ENCODE measurements at regions not wholly inside any gene's neighbourhood (a gene's known extent, or its start where the extent isn't known, plus 50 kb on each side); places are given as distances from the start of the nearest gene placed in this dataset.

DNA sequence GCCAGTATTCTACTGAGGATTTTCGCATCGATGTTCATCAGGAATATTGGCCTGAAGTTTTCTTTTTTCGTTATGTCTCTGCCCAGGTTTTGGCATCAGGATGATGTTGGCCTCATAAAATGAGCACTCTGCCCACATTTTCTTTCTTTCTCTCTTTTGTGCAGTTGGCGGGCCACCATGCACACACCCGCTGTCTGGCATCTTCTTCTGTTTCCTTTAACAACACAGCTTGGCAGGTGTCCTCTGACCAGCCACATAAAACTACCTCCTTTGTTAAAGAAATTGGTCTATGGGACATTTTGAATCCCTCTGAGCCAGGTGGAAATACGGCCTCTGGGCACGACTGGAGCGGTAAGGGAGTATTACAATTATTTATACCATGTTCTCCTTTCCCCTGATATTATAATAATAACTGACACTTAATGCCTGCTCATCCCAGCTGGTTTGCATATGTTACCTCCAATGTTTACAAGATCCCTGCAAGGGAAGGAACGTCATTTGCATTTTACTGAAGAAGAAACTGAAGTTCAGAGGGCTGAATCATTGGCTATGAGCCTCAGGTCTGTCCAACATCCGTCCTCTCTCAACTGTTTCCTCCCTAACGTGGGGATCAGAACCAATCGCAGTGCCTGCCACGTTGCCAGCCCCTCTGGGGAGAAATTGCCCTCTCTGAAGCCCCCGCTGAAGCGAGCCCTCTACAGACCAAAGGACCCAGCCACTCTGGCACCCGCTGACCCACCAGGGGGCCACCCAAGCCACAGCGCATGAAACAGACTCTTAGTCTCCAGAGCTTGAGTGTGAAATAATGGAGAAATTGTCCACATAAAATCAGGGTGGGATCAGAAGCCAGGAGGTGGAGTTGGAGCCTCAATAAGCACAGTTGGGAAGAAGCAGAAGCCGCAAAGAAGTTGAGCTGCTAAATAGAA, 125.0 kb upstream of the FOXK1 start:
- TF ChIP-seq TCF4 (CRISPR knock-in tag; IDR thresholded peaks at IDR 0.05; ENCODE audit: borderline replicate concordance) (no peak), ZFP3 (CRISPR knock-in tag; IDR thresholded peaks at IDR 0.05) (no peak), OSR1 (CRISPR knock-in tag; IDR thresholded peaks at IDR 0.05) (no peak), ZC3H10 (CRISPR knock-in tag; IDR thresholded peaks at IDR 0.05) (no peak), ISL1 (CRISPR knock-in tag; IDR thresholded peaks at IDR 0.05) (no peak), ZNF565 (CRISPR knock-in tag; conservative IDR thresholded peaks at IDR 0.05; ENCODE audit: low read depth) (no peak), ESRRG (CRISPR knock-in tag; IDR thresholded peaks at IDR 0.05) (no peak)
- TF ChIP-seq, protein P1, sequence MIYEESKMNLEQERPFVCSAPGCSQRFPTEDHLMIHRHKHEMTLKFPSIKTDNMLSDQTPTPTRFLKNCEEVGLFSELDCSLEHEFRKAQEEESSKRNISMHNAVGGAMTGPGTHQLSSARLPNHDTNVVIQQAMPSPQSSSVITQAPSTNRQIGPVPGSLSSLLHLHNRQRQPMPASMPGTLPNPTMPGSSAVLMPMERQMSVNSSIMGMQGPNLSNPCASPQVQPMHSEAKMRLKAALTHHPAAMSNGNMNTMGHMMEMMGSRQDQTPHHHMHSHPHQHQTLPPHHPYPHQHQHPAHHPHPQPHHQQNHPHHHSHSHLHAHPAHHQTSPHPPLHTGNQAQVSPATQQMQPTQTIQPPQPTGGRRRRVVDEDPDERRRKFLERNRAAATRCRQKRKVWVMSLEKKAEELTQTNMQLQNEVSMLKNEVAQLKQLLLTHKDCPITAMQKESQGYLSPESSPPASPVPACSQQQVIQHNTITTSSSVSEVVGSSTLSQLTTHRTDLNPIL (CRISPR knock-in tag; IDR thresholded peaks at IDR 0.05; ENCODE audit: low read depth) = no peak
- TF ChIP-seq, protein P2, sequence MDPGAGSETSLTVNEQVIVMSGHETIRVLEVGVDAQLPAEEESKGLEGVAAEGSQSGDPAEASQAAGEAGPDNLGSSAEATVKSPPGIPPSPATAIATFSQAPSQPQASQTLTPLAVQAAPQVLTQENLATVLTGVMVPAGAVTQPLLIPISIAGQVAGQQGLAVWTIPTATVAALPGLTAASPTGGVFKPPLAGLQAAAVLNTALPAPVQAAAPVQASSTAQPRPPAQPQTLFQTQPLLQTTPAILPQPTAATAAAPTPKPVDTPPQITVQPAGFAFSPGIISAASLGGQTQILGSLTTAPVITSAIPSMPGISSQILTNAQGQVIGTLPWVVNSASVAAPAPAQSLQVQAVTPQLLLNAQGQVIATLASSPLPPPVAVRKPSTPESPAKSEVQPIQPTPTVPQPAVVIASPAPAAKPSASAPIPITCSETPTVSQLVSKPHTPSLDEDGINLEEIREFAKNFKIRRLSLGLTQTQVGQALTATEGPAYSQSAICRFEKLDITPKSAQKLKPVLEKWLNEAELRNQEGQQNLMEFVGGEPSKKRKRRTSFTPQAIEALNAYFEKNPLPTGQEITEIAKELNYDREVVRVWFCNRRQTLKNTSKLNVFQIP (CRISPR knock-in tag; IDR thresholded peaks at IDR 0.05; ENCODE audit: borderline replicate concordance, low read depth) = no peak
- no peak for ATAC-seq

GRCh38 chr7:4561795-4562194, 120.3 kb upstream of the FOXK1 start:
- no peak for ATAC-seq
- TF ChIP-seq PATZ1 (CRISPR knock-in tag; IDR thresholded peaks at IDR 0.05; ENCODE audit: borderline replicate concordance) (no peak), BACH2 (CRISPR knock-in tag; IDR thresholded peaks at IDR 0.05; ENCODE audit: borderline replicate concordance) (no peak), ZNF8 (CRISPR knock-in tag; IDR thresholded peaks at IDR 0.05) (no peak), ARNTL (CRISPR knock-in tag; IDR thresholded peaks at IDR 0.05; ENCODE audit: borderline replicate concordance, low read depth) (no peak), ZFP30 (CRISPR knock-in tag; IDR thresholded peaks at IDR 0.05) (no peak), ISL1 (CRISPR knock-in tag; IDR thresholded peaks at IDR 0.05) (no peak), CSDC2 (CRISPR knock-in tag; IDR thresholded peaks at IDR 0.05) (no peak), ZNF565 (CRISPR knock-in tag; conservative IDR thresholded peaks at IDR 0.05; ENCODE audit: low read depth) (no peak)
- TF ChIP-seq, protein P3, sequence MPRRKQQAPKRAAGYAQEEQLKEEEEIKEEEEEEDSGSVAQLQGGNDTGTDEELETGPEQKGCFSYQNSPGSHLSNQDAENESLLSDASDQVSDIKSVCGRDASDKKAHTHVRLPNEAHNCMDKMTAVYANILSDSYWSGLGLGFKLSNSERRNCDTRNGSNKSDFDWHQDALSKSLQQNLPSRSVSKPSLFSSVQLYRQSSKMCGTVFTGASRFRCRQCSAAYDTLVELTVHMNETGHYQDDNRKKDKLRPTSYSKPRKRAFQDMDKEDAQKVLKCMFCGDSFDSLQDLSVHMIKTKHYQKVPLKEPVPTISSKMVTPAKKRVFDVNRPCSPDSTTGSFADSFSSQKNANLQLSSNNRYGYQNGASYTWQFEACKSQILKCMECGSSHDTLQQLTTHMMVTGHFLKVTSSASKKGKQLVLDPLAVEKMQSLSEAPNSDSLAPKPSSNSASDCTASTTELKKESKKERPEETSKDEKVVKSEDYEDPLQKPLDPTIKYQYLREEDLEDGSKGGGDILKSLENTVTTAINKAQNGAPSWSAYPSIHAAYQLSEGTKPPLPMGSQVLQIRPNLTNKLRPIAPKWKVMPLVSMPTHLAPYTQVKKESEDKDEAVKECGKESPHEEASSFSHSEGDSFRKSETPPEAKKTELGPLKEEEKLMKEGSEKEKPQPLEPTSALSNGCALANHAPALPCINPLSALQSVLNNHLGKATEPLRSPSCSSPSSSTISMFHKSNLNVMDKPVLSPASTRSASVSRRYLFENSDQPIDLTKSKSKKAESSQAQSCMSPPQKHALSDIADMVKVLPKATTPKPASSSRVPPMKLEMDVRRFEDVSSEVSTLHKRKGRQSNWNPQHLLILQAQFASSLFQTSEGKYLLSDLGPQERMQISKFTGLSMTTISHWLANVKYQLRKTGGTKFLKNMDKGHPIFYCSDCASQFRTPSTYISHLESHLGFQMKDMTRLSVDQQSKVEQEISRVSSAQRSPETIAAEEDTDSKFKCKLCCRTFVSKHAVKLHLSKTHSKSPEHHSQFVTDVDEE (CRISPR knock-in tag; IDR thresholded peaks at IDR 0.05) = no peak
- TF ChIP-seq, protein P2 (CRISPR knock-in tag; IDR thresholded peaks at IDR 0.05; ENCODE audit: borderline replicate concordance, low read depth) = no peak

- ATAC-seq = no peak
Observed at GRCh38 chr7:4566714-4567113, 115.4 kb upstream of the FOXK1 start.

More at GRCh38 chr7:4566714-4567113, 115.4 kb upstream of the FOXK1 start:
- TF ChIP-seq ISL1 (CRISPR knock-in tag; IDR thresholded peaks at IDR 0.05) (no peak), ZNF70 (CRISPR knock-in tag; IDR thresholded peaks at IDR 0.05) (no peak), ZNF8 (CRISPR knock-in tag; IDR thresholded peaks at IDR 0.05) (no peak), ZFP3 (CRISPR knock-in tag; IDR thresholded peaks at IDR 0.05) (no peak), ESRRG (CRISPR knock-in tag; IDR thresholded peaks at IDR 0.05) (no peak), BACH2 (CRISPR knock-in tag; IDR thresholded peaks at IDR 0.05; ENCODE audit: borderline replicate concordance) (no peak), GLIS3 (CRISPR knock-in tag; IDR thresholded peaks at IDR 0.05) (no peak), ZNF565 (CRISPR knock-in tag; conservative IDR thresholded peaks at IDR 0.05; ENCODE audit: low read depth) (no peak), PPARA (CRISPR knock-in tag; IDR thresholded peaks at IDR 0.05; ENCODE audit: borderline replicate concordance) (no peak)
- TF ChIP-seq, protein P2 (CRISPR knock-in tag; IDR thresholded peaks at IDR 0.05; ENCODE audit: borderline replicate concordance, low read depth) = no peak
